HEK293 (cell line): ENCODE measurements at regions not wholly inside any gene's neighbourhood (a gene's known extent, or its start where the extent isn't known, plus 50 kb on each side); places are given as distances from the start of the nearest gene placed in this dataset.

Experiments used
- CTCF ChIA-PET: fragments of 350-600 bp; formaldehyde crosslinking; extraction: SDS; loops from one replicate; lab custom pipeline; 2021; ENCODE audit warnings: antibody characterized with exemption; lab: Yijun Ruan, JAX
- POLR2A ChIA-PET: fragments of 300-600 bp; formaldehyde crosslinking; extraction: SDS; loops from one replicate; lab custom pipeline; 2020; ENCODE audit warnings: antibody characterized with exemption, inconsistent platforms; lab: Yijun Ruan, JAX
- H3K27ac ChIP-seq: fragments of 200-500 bp; sonication (Bioruptor generic); 2 replicates; pipeline ENCODE4 v1.5.1; 2014; ENCODE audit warnings: low read depth, low read length, control low read depth, inconsistent platforms; ENCODE audit errors: extremely low read depth
- H3K36me3 ChIP-seq, 2 experiments: fragments of 200-500 bp in 1 of 2; sonication (Bioruptor generic) in 1 of 2; 1 replicate in 1 of 2; 2 replicates in 1 of 2; pipeline ENCODE4 v1.5.1; 2014 to 2017; ENCODE audit warnings: inconsistent platforms in 2 of 2, low read length in 2 of 2; ENCODE audit not compliant: control insufficient read depth in 2 of 2, insufficient read depth in 1 of 2
- H3K4me1 ChIP-seq: fragments of 200-500 bp; sonication (Bioruptor generic); 2 replicates; pipeline ENCODE4 v1.5.1; 2014; ENCODE audit warnings: mild to moderate bottlenecking, low read length, inconsistent platforms; ENCODE audit not compliant: control insufficient read depth, insufficient read depth
- H3K4me3 ChIP-seq: 2 replicates; pipeline ENCODE4 v1.5.1; 2011; ENCODE audit warnings: low read depth, mild to moderate bottlenecking, control low read depth, low read length, moderate library complexity
- H3K9me3 ChIP-seq: fragments of 200-500 bp; sonication (Bioruptor generic); 2 replicates; pipeline ENCODE4 v1.5.1; 2014; ENCODE audit warnings: low read depth, low read length, inconsistent platforms; ENCODE audit not compliant: control insufficient read depth, insufficient read depth
- HOXD13 ChIP-seq: sonication (generic); formaldehyde crosslinking; IDR thresholded peaks from 2 replicates; pipeline ENCODE4 v1.8.0; 2022; ENCODE audit warnings: missing genetic modification reagents, borderline replicate concordance
- OSR2 ChIP-seq: fragments of 450-650 bp; formaldehyde crosslinking; IDR thresholded peaks from 2 replicates; pipeline ENCODE4 v1.5.1; 2016; ENCODE audit warnings: missing biosample characterization, missing genetic modification characterization
- REPIN1 ChIP-seq: fragments of 450-650 bp; formaldehyde crosslinking; IDR thresholded peaks from 2 replicates; pipeline ENCODE4 v1.5.1; 2017; ENCODE audit warnings: missing biosample characterization, missing genetic modification characterization, low read depth
- SETDB1 ChIP-seq: IDR thresholded peaks from one replicate; pipeline ENCODE4 v1.6.1; 2017; ENCODE audit warnings: mild to moderate bottlenecking, low read length, moderate library complexity, mixed read lengths; ENCODE audit not compliant: insufficient read length
- WT1 ChIP-seq: fragments of 450-650 bp; formaldehyde crosslinking; IDR thresholded peaks from 2 replicates; pipeline ENCODE4 v1.5.1; 2016; ENCODE audit warnings: missing biosample characterization, missing genetic modification characterization
- ZNF146 ChIP-seq: fragments of 450-650 bp; formaldehyde crosslinking; IDR thresholded peaks from 2 replicates; pipeline ENCODE4 v1.5.1; 2016; ENCODE audit warnings: missing biosample characterization, missing genetic modification characterization
- ZNF174 ChIP-seq: fragments of 450-650 bp; formaldehyde crosslinking; IDR thresholded peaks from 2 replicates; pipeline ENCODE4 v1.5.0; 2017; ENCODE audit warnings: missing biosample characterization, mild to moderate bottlenecking, missing genetic modification characterization
- ZNF19 ChIP-seq: fragments of 450-650 bp; formaldehyde crosslinking; IDR thresholded peaks from 2 replicates; pipeline ENCODE4; 2016; ENCODE audit warnings: missing biosample characterization, missing genetic modification characterization, low read depth
- ZNF211 ChIP-seq: fragments of 450-650 bp; formaldehyde crosslinking; IDR thresholded peaks from 2 replicates; pipeline ENCODE4 v1.5.1; 2016; ENCODE audit warnings: low read depth, missing biosample characterization, missing genetic modification characterization
- ZNF223 ChIP-seq: fragments of 450-650 bp; formaldehyde crosslinking; IDR thresholded peaks from 2 replicates; pipeline ENCODE4 v1.5.1; 2016; ENCODE audit warnings: missing biosample characterization, missing genetic modification characterization
- ZNF239 ChIP-seq: fragments of 450-650 bp; formaldehyde crosslinking; IDR thresholded peaks from 2 replicates; pipeline ENCODE4 v1.5.1; 2016; ENCODE audit warnings: missing biosample characterization, missing genetic modification characterization
- ZNF354C ChIP-seq: fragments of 450-650 bp; formaldehyde crosslinking; IDR thresholded peaks from 2 replicates; pipeline ENCODE4 v1.5.1; 2016; ENCODE audit warnings: missing biosample characterization, missing genetic modification characterization, low read depth, borderline replicate concordance
- ZNF473 ChIP-seq: fragments of 450-650 bp; formaldehyde crosslinking; IDR thresholded peaks from 2 replicates; pipeline ENCODE4 v1.5.1; 2017; ENCODE audit warnings: missing biosample characterization, missing genetic modification characterization
- ZNF501 ChIP-seq: fragments of 450-650 bp; formaldehyde crosslinking; IDR thresholded peaks from 2 replicates; pipeline ENCODE4 v1.5.1; 2016; ENCODE audit warnings: missing biosample characterization, missing genetic modification characterization
- ZNF600 ChIP-seq: fragments of 450-650 bp; formaldehyde crosslinking; IDR thresholded peaks from 2 replicates; pipeline ENCODE4 v1.5.1; 2016; ENCODE audit warnings: missing biosample characterization, missing genetic modification characterization
- ZNF626 ChIP-seq: fragments of 450-650 bp; sonication (Bioruptor Pico); formaldehyde crosslinking; IDR thresholded peaks from 2 replicates; pipeline ENCODE4 v1.5.1; 2018; ENCODE audit warnings: missing biosample characterization, missing genetic modification characterization, inconsistent platforms
- ZNF776 ChIP-seq: fragments of 450-650 bp; formaldehyde crosslinking; IDR thresholded peaks from 2 replicates; pipeline ENCODE4 v1.5.0; 2017; ENCODE audit warnings: missing biosample characterization, missing genetic modification characterization, borderline replicate concordance
- TF ChIP-seq, protein P1 (sequence below): sonication (generic); formaldehyde crosslinking; IDR thresholded peaks from 2 replicates; pipeline ENCODE4 v1.8.1; 2022; ENCODE audit warnings: mild to moderate bottlenecking, moderate library complexity, missing genetic modification reagents
- TF ChIP-seq, protein P2 (sequence below): fragments of 450-650 bp; formaldehyde crosslinking; conservative IDR thresholded peaks from 2 replicates; pipeline ENCODE4 v1.5.1; 2016; ENCODE audit warnings: low read depth, missing biosample characterization, missing genetic modification characterization
- TF ChIP-seq, protein P3 (sequence below): fragments of 450-650 bp; formaldehyde crosslinking; IDR thresholded peaks from 2 replicates; pipeline ENCODE4 v1.5.1; 2016; ENCODE audit warnings: missing biosample characterization, missing genetic modification characterization
- TF ChIP-seq, protein P4 (sequence below): fragments of 450-650 bp; formaldehyde crosslinking; IDR thresholded peaks from 2 replicates; pipeline ENCODE4 v1.5.1; 2016; ENCODE audit warnings: missing biosample characterization, missing genetic modification characterization
- TF ChIP-seq, protein P5 (sequence below): fragments of 450-650 bp; formaldehyde crosslinking; IDR thresholded peaks from 2 replicates; pipeline ENCODE4 v1.5.1; 2016; ENCODE audit warnings: missing biosample characterization, missing genetic modification characterization

DNA sequence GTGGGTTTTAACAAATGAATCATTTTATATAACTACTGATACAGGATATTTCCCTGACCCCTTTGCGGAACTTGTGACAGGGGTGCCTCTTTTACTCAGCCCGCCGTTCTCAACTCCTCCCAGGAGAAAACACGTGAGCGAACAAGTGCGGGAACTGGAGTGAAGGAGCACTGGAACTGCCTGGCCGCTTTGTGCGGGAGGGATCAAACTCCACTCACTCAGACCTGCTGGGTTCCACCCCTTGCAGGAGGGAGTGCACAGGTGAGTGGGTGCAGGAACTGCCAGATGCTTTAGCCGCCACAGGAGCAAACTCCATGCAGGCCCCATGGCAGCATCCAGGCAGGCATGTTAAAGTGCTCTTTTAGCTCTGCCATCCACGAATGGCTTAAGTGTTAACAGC is 513.4 kb upstream of the GRM3 start:
- no peak overlapping the region for H3K27ac ChIP-seq
- POLR2A ChIA-PET: no interaction called here
- TF ChIP-seq SETDB1 (no peak), ZNF600 (tag by site-specific recombination) (no peak), ZNF239 (tag by site-specific recombination) (no peak), ZNF223 (tag by site-specific recombination) (no peak)
- TF ChIP-seq, protein P1, sequence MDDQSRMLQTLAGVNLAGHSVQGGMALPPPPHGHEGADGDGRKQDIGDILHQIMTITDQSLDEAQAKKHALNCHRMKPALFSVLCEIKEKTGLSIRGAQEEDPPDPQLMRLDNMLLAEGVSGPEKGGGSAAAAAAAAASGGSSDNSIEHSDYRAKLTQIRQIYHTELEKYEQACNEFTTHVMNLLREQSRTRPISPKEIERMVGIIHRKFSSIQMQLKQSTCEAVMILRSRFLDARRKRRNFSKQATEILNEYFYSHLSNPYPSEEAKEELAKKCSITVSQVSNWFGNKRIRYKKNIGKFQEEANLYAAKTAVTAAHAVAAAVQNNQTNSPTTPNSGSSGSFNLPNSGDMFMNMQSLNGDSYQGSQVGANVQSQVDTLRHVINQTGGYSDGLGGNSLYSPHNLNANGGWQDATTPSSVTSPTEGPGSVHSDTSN (CRISPR knock-in tag): no peak
- H3K36me3 ChIP-seq: no peaks in the 10 kb centered on the region
- H3K9me3 ChIP-seq: no peaks in the 10 kb centered on the region
- no peak overlapping the region for H3K4me3 ChIP-seq
- CTCF ChIA-PET: no interaction called here
- H3K4me1 ChIP-seq: no peaks in the 10 kb centered on the region

DNA sequence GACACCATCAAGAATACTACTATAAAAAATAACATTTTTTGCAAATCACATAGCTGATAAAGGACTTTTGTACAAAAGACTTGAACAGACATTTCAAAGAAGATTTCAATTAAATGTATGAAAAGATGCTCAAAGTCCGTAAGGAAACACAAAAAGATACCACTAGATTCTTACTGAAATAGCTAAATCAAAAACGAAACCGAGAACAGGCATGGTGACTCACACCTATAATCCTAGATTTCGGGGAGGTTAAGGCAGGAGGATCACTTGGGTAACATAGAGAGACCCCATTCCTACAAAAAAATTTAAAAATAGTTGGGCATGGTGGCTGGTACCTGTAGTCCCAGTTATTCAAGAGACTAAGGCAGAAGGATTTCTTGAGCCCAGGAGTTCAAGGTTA is 520.2 kb upstream of the GRM3 start:
- Histone ChIP-seq H3K4me3 (no peak overlapping the region), H3K4me1 (no peaks in the 10 kb centered on the region), H3K27ac (no peak overlapping the region), H3K9me3 (no peaks in the 10 kb centered on the region), H3K36me3 (no peaks in the 10 kb centered on the region)
- POLR2A ChIA-PET: no interaction called here
- CTCF ChIA-PET: no interaction called here
- TF ChIP-seq ZNF776 (tag by site-specific recombination) (no peak), ZNF223 (tag by site-specific recombination) (no peak), REPIN1 (tag by site-specific recombination) (no peak), OSR2 (tag by site-specific recombination) (no peak), HOXD13 (CRISPR knock-in tag) (no peak)
- TF ChIP-seq, protein P2, sequence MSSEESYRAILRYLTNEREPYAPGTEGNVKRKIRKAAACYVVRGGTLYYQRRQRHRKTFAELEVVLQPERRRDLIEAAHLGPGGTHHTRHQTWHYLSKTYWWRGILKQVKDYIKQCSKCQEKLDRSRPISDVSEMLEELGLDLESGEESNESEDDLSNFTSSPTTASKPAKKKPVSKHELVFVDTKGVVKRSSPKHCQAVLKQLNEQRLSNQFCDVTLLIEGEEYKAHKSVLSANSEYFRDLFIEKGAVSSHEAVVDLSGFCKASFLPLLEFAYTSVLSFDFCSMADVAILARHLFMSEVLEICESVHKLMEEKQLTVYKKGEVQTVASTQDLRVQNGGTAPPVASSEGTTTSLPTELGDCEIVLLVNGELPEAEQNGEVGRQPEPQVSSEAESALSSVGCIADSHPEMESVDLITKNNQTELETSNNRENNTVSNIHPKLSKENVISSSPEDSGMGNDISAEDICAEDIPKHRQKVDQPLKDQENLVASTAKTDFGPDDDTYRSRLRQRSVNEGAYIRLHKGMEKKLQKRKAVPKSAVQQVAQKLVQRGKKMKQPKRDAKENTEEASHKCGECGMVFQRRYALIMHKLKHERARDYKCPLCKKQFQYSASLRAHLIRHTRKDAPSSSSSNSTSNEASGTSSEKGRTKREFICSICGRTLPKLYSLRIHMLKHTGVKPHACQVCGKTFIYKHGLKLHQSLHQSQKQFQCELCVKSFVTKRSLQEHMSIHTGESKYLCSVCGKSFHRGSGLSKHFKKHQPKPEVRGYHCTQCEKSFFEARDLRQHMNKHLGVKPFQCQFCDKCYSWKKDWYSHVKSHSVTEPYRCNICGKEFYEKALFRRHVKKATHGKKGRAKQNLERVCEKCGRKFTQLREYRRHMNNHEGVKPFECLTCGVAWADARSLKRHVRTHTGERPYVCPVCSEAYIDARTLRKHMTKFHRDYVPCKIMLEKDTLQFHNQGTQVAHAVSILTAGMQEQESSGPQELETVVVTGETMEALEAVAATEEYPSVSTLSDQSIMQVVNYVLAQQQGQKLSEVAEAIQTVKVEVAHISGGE (tag by site-specific recombination): no peak

DNA sequence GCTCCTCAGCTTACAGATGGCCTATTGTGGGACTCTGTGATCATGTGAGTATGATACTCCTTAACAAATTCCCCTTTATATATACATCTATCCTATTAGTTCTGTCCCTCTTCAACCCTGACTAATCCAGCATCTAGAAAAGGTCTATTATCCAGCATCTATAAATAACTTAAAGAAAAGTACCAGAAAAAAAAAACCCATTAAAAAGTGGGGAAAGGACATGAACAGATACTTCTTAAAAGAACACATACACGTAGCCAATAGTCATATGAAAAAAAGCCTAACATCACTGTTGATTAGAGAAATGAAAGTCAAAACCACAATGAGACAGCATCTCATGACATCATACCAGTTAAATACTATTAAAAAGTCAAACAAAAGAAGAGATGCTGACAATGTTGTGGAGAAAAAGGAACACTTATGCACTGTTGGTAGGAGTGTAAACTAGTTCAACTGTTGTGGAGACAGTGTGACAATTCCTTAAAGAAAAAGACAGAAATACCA is 549.5 kb upstream of the GRM3 start:
- Histone ChIP-seq H3K9me3 (no peaks in the 10 kb centered on the region), H3K36me3 (no peaks in the 10 kb centered on the region), H3K27ac (no peak overlapping the region), H3K4me1 (no peaks in the 10 kb centered on the region), H3K4me3 (no peak overlapping the region)
- CTCF ChIA-PET: no interaction called here
- POLR2A ChIA-PET: no interaction called here
- TF ChIP-seq ZNF354C (tag by site-specific recombination): no peak
- TF ChIP-seq ZNF19: no peak
- TF ChIP-seq ZNF146 (tag by site-specific recombination): no peak
- TF ChIP-seq ZNF174 (tag by site-specific recombination): no peak
- TF ChIP-seq ZNF473 (tag by site-specific recombination): no peak
- TF ChIP-seq, protein P3, sequence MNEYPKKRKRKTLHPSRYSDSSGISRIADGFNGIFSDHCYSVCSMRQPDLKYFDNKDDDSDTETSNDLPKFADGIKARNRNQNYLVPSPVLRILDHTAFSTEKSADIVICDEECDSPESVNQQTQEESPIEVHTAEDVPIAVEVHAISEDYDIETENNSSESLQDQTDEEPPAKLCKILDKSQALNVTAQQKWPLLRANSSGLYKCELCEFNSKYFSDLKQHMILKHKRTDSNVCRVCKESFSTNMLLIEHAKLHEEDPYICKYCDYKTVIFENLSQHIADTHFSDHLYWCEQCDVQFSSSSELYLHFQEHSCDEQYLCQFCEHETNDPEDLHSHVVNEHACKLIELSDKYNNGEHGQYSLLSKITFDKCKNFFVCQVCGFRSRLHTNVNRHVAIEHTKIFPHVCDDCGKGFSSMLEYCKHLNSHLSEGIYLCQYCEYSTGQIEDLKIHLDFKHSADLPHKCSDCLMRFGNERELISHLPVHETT: no peak
- TF ChIP-seq, protein P4, sequence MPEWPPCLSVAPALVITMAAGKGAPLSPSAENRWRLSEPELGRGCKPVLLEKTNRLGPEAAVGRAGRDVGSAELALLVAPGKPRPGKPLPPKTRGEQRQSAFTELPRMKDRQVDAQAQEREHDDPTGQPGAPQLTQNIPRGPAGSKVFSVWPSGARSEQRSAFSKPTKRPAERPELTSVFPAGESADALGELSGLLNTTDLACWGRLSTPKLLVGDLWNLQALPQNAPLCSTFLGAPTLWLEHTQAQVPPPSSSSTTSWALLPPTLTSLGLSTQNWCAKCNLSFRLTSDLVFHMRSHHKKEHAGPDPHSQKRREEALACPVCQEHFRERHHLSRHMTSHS (tag by site-specific recombination): no peak
- TF ChIP-seq ZNF211: no peak
- TF ChIP-seq, protein P5, sequence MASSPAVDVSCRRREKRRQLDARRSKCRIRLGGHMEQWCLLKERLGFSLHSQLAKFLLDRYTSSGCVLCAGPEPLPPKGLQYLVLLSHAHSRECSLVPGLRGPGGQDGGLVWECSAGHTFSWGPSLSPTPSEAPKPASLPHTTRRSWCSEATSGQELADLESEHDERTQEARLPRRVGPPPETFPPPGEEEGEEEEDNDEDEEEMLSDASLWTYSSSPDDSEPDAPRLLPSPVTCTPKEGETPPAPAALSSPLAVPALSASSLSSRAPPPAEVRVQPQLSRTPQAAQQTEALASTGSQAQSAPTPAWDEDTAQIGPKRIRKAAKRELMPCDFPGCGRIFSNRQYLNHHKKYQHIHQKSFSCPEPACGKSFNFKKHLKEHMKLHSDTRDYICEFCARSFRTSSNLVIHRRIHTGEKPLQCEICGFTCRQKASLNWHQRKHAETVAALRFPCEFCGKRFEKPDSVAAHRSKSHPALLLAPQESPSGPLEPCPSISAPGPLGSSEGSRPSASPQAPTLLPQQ (tag by site-specific recombination): no peak
- no peak for TF ChIP-seq ZNF501 (tag by site-specific recombination)
- TF ChIP-seq WT1 (tag by site-specific recombination): no peak
- no peak for TF ChIP-seq ZNF626 (tag by site-specific recombination)
